Fibroblast of peridontal ligament (primary cell): ENCODE measurements at regions not wholly inside any gene's neighbourhood (a gene's known extent, or its start where the extent isn't known, plus 50 kb on each side); places are given as distances from the start of the nearest gene placed in this dataset.

ENCODE experiments used
- DNase-seq: peaks from one replicate; pipeline ENCODE4 v3.0.0-alpha.2; 2010; ENCODE audit errors: extremely low read depth

- DNase-seq, result no peak
These were observed 316.5 kb upstream of the ZFHX3 start for GRCh38 chr16:73364413-73364812.

GRCh38 chr16:73361061-73361460 lies 313.1 kb upstream of the ZFHX3 start:
- no peak for DNase-seq

- no peak for DNase-seq
These were observed 308.6 kb upstream of the ZFHX3 start for GRCh38 chr16:73356401-73357079.

- DNase-seq, result no peak
These were observed 308.1 kb upstream of the ZFHX3 start for GRCh38 chr16:73355981-73356380.

- no peak for DNase-seq
These were observed 306.5 kb upstream of the ZFHX3 start for GRCh38 chr16:73354434-73354833.

- no peak for DNase-seq
These were observed 303.0 kb upstream of the ZFHX3 start for GRCh38 chr16:73350707-73351452.

- no peak for DNase-seq
These were observed 299.8 kb upstream of the ZFHX3 start for GRCh38 chr16:73347500-73348375.

GRCh38 chr16:73339821-73340220 lies 291.9 kb upstream of the ZFHX3 start:
- no peak for DNase-seq

- no peak for DNase-seq
These were observed 289.7 kb upstream of the ZFHX3 start for GRCh38 chr16:73337373-73338296.

- DNase-seq, result no peak
These were observed 281.7 kb upstream of the ZFHX3 start for GRCh38 chr16:73329358-73330286.

- DNase-seq, result no peak
These were observed 279.0 kb upstream of the ZFHX3 start for GRCh38 chr16:73326770-73327470.

- DNase-seq, result no peak
These were observed 278.3 kb upstream of the ZFHX3 start for GRCh38 chr16:73326221-73326620.

GRCh38 chr16:73323880-73324279 lies 276.0 kb upstream of the ZFHX3 start:
- DNase-seq, result no peak

GRCh38 chr16:73322856-73323255 lies 274.9 kb upstream of the ZFHX3 start:
- no peak for DNase-seq

- no peak for DNase-seq
These were observed 273.9 kb upstream of the ZFHX3 start for GRCh38 chr16:73321853-73322252.

GRCh38 chr16:73319737-73320136 lies 271.8 kb upstream of the ZFHX3 start:
- no peak for DNase-seq

GRCh38 chr16:73319261-73319660 lies 271.3 kb upstream of the ZFHX3 start:
- DNase-seq, result no peak

GRCh38 chr16:73317321-73317857 lies 269.5 kb upstream of the ZFHX3 start:
- DNase-seq, result no peak

GRCh38 chr16:73315645-73316044 lies 267.7 kb upstream of the ZFHX3 start:
- DNase-seq, result no peak
